ENCODE measurements at regions not wholly inside any gene's neighbourhood (a gene's known extent, or its start where the extent isn't known, plus 50 kb on each side); places are given as distances from the start of the nearest gene placed in this dataset.

- TF ChIP-seq ZFP3 (CRISPR knock-in tag; IDR thresholded peaks at IDR 0.05) (no peak), PATZ1 (CRISPR knock-in tag; IDR thresholded peaks at IDR 0.05; ENCODE audit: borderline replicate concordance) (no peak), ARNTL (CRISPR knock-in tag; IDR thresholded peaks at IDR 0.05; ENCODE audit: borderline replicate concordance, low read depth) (no peak), GLIS3 (CRISPR knock-in tag; IDR thresholded peaks at IDR 0.05) (no peak), ZC3H10 (CRISPR knock-in tag; IDR thresholded peaks at IDR 0.05) (no peak), ZFP30 (CRISPR knock-in tag; IDR thresholded peaks at IDR 0.05) (no peak), RARB (CRISPR knock-in tag; IDR thresholded peaks at IDR 0.05) (no peak), ZNF565 (CRISPR knock-in tag; conservative IDR thresholded peaks at IDR 0.05; ENCODE audit: low read depth) (no peak)
- TF ChIP-seq, protein P1, sequence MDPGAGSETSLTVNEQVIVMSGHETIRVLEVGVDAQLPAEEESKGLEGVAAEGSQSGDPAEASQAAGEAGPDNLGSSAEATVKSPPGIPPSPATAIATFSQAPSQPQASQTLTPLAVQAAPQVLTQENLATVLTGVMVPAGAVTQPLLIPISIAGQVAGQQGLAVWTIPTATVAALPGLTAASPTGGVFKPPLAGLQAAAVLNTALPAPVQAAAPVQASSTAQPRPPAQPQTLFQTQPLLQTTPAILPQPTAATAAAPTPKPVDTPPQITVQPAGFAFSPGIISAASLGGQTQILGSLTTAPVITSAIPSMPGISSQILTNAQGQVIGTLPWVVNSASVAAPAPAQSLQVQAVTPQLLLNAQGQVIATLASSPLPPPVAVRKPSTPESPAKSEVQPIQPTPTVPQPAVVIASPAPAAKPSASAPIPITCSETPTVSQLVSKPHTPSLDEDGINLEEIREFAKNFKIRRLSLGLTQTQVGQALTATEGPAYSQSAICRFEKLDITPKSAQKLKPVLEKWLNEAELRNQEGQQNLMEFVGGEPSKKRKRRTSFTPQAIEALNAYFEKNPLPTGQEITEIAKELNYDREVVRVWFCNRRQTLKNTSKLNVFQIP (CRISPR knock-in tag; IDR thresholded peaks at IDR 0.05; ENCODE audit: borderline replicate concordance, low read depth), result no peak
Measured at GRCh38 chr12:107375231-107375630, 281.9 kb upstream of the CRY1 start.
